A549 (cell line): ENCODE measurements at regions not wholly inside any gene's neighbourhood (a gene's known extent, or its start where the extent isn't known, plus 50 kb on each side); places are given as distances from the start of the nearest gene placed in this dataset.

Source experiments
- CBX2 ChIP-seq: fragments of 200-600 bp; sonication (generic); IDR thresholded peaks from 2 replicates; pipeline ENCODE4 v1.6.1; 2016; ENCODE audit warnings: low read depth, mild to moderate bottlenecking, borderline replicate concordance
- CEBPB ChIP-seq, 2 experiments: fragments of >200 bp in 1 of 2; sonication (Bioruptor Twin) in 1 of 2; formaldehyde crosslinking in 1 of 2; IDR thresholded peaks; 2 replicates each; pipeline ENCODE4 v1.6.1; 2012 to 2016
- CTCF ChIP-seq: fragments of >200 bp; sonication (Bioruptor Twin); formaldehyde crosslinking; IDR thresholded peaks from 3 replicates; pipeline ENCODE4 v1.5.1; 2016
- FOXS1 ChIP-seq: fragments of 250-450 bp; sonication (Bioruptor Pico); IDR thresholded peaks from 2 replicates; pipeline ENCODE4 v1.5.0; 2020; ENCODE audit warnings: mild to moderate bottlenecking, moderate library complexity
- RARB ChIP-seq: fragments of 250-450 bp; sonication (Bioruptor Pico); IDR thresholded peaks from 2 replicates; pipeline ENCODE4 v1.8.0; 2021; ENCODE audit warnings: mild to moderate bottlenecking, moderate library complexity
- TF ChIP-seq, protein P1 (sequence below): fragments of 200-600 bp; sonication (generic); IDR thresholded peaks from 2 replicates; pipeline ENCODE4 v1.6.1; 2016; ENCODE audit warnings: antibody characterized with exemption, mild to moderate bottlenecking, moderate library complexity
- TF ChIP-seq, protein P2 (sequence below): IDR thresholded peaks from 2 replicates; pipeline ENCODE4 v1.6.1; 2012

- no peak for TF ChIP-seq CTCF
- TF ChIP-seq, protein P1, sequence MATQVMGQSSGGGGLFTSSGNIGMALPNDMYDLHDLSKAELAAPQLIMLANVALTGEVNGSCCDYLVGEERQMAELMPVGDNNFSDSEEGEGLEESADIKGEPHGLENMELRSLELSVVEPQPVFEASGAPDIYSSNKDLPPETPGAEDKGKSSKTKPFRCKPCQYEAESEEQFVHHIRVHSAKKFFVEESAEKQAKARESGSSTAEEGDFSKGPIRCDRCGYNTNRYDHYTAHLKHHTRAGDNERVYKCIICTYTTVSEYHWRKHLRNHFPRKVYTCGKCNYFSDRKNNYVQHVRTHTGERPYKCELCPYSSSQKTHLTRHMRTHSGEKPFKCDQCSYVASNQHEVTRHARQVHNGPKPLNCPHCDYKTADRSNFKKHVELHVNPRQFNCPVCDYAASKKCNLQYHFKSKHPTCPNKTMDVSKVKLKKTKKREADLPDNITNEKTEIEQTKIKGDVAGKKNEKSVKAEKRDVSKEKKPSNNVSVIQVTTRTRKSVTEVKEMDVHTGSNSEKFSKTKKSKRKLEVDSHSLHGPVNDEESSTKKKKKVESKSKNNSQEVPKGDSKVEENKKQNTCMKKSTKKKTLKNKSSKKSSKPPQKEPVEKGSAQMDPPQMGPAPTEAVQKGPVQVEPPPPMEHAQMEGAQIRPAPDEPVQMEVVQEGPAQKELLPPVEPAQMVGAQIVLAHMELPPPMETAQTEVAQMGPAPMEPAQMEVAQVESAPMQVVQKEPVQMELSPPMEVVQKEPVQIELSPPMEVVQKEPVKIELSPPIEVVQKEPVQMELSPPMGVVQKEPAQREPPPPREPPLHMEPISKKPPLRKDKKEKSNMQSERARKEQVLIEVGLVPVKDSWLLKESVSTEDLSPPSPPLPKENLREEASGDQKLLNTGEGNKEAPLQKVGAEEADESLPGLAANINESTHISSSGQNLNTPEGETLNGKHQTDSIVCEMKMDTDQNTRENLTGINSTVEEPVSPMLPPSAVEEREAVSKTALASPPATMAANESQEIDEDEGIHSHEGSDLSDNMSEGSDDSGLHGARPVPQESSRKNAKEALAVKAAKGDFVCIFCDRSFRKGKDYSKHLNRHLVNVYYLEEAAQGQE: no peak
- no peak for TF ChIP-seq FOXS1
- no peak for TF ChIP-seq RARB (CRISPR knock-in tag)
- TF ChIP-seq CBX2: no peak
- TF ChIP-seq, protein P2, sequence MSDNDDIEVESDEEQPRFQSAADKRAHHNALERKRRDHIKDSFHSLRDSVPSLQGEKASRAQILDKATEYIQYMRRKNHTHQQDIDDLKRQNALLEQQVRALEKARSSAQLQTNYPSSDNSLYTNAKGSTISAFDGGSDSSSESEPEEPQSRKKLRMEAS: no peak
- no peak for TF ChIP-seq CEBPB (IDR thresholded peaks at IDR 0.05)
Measured at GRCh38 chr9:25017779-25018178, 472.1 kb upstream of the IZUMO3 start.
